C4-2B (cell line): ENCODE measurements at regions not wholly inside any gene's neighbourhood (a gene's known extent, or its start where the extent isn't known, plus 50 kb on each side); places are given as distances from the start of the nearest gene placed in this dataset.

Source experiments
- ZFX ChIP-seq: fragments of 450-650 bp; IDR thresholded peaks from 2 replicates; pipeline ENCODE4 v1.6.1; 2017
- TF ChIP-seq, protein P1 (sequence below): fragments of 450-650 bp; conservative IDR thresholded peaks from 2 replicates; pipeline ENCODE4 v1.5.1; 2017; ENCODE audit warnings: mild to moderate bottlenecking

DNA sequence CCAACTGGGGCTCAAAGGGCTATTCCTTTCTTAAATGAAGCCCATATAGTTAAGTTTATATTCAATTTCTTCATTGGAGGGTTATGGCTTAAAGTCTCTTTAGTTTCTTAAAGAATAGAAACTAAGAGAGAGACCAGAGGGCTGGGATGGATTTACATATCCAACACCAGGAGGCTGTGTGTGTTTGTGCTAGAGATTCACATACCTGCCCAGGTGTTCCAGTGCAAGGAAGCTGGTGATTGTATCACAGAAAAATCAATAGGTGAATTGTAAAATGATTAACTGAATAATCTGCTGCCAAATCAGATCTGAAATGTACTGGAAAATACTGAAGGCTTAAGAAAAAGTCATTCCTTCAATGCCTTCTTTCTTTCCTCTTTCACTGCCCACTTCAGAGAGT lies 148.2 kb upstream of the BDNF start:
- TF ChIP-seq, protein P1, sequence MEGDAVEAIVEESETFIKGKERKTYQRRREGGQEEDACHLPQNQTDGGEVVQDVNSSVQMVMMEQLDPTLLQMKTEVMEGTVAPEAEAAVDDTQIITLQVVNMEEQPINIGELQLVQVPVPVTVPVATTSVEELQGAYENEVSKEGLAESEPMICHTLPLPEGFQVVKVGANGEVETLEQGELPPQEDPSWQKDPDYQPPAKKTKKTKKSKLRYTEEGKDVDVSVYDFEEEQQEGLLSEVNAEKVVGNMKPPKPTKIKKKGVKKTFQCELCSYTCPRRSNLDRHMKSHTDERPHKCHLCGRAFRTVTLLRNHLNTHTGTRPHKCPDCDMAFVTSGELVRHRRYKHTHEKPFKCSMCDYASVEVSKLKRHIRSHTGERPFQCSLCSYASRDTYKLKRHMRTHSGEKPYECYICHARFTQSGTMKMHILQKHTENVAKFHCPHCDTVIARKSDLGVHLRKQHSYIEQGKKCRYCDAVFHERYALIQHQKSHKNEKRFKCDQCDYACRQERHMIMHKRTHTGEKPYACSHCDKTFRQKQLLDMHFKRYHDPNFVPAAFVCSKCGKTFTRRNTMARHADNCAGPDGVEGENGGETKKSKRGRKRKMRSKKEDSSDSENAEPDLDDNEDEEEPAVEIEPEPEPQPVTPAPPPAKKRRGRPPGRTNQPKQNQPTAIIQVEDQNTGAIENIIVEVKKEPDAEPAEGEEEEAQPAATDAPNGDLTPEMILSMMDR = no peak
- no peak for TF ChIP-seq ZFX
